ENCODE measurements at regions not wholly inside any gene's neighbourhood (a gene's known extent, or its start where the extent isn't known, plus 50 kb on each side); places are given as distances from the start of the nearest gene placed in this dataset.

GRCh38 chr7:81648716-81649115 lies 121.1 kb downstream of the HGF start:
- WGBS, 2 donors, result 60 to 68% methylated on average over 1 of the region's 1 CpG
- no peak overlapping the region for H3K27ac ChIP-seq

DNA sequence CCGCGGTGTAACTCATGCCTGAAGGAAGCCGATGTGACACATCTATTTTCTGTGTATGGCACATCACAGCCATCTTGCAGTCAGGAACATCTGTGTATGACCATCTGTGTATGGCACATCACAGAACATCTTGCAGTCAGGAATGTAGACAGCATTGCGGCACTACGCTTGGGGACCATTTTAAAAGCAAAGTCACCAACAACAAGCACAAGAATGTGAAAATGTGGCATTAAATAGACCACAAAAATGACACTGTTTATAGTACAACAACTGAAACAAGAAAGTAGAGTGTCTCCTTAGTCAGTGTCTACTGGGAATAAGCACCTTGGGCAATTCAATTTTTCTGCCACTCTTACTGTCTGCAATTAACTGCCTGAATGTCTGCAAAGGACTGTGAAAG lies 124.4 kb downstream of the HGF start:
- Histone ChIP-seq H3K4me1 (no peaks in the 10 kb centered on the region), H3K9me3 (no peaks in the 10 kb centered on the region), H3K36me3 (no peaks in the 10 kb centered on the region), H3K27ac (no peak overlapping the region), H3K4me3 (replicated peaks in 1 of 3) (no peak overlapping the region), H3K27me3 (no peaks in the 10 kb centered on the region)
- DNase-seq, result no peak
- TF ChIP-seq POLR2A (IDR thresholded peaks at IDR 0.05) (no peak), CTCF (IDR thresholded peaks at IDR 0.05) (no peak)
- WGBS, 2 donors, result 94 to 97% methylated on average over 5 of the region's 5 CpGs
- intact Hi-C loops (cut with DNase I), result no loop called here

More at GRCh38 chr7:81648716-81649115, 121.1 kb downstream of the HGF start:
- Histone ChIP-seq H3K4me1 (no peaks in the 10 kb centered on the region), H3K9me3 (no peaks in the 10 kb centered on the region), H3K36me3 (no peaks in the 10 kb centered on the region), H3K27me3 (no peaks in the 10 kb centered on the region), H3K4me3 (replicated peaks in 1 of 3) (no peak overlapping the region)
- TF ChIP-seq CTCF (IDR thresholded peaks at IDR 0.05), result no peak
- no peak for TF ChIP-seq POLR2A (IDR thresholded peaks at IDR 0.05)
- intact Hi-C loops (cut with DNase I), result no loop called here
- no peak for DNase-seq

DNA sequence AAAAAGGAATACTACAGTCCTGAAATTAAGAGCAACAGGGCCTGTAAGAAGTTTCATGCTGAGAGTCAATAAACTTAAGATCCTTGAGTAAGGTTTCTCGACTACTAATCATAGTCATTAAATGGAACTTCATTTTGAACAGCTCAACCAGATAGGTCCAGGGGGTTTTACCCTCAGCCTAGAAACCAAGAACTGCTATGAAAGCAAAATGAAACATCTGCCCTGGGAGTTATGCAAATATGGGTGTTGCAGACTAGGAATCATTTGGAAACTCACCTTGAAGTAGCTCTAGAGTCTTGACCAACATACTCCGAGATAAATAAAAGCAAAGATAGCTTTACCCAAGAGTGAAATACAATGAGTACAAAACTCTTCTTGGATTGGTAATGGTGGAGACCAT lies 128.0 kb downstream of the HGF start:
- Histone ChIP-seq H3K27ac (no peak overlapping the region), H3K4me3 (replicated peaks in 1 of 3) (no peak overlapping the region), H3K4me1 (no peaks in the 10 kb centered on the region), H3K36me3 (no peaks in the 10 kb centered on the region), H3K27me3 (no peaks in the 10 kb centered on the region), H3K9me3 (no peaks in the 10 kb centered on the region)
- no peak for DNase-seq
- TF ChIP-seq CTCF (IDR thresholded peaks at IDR 0.05) (no peak), POLR2A (IDR thresholded peaks at IDR 0.05) (no peak)
- intact Hi-C loops (cut with DNase I), result no loop called here
- WGBS, 2 donors, result 89 to 98% methylated on average over 2 of the region's 2 CpGs

- intact Hi-C loops (cut with DNase I), result no loop called here
- Histone ChIP-seq H3K27me3 (no peaks in the 10 kb centered on the region), H3K4me1 (no peaks in the 10 kb centered on the region), H3K9me3 (no peaks in the 10 kb centered on the region), H3K4me3 (replicated peaks in 1 of 3) (no peak overlapping the region), H3K36me3 (no peaks in the 10 kb centered on the region), H3K27ac (no peak overlapping the region)
- WGBS, 2 donors, result 77 to 80% methylated on average over 5 of the region's 5 CpGs
- no peak for DNase-seq
- TF ChIP-seq CTCF (IDR thresholded peaks at IDR 0.05) (no peak), POLR2A (IDR thresholded peaks at IDR 0.05) (no peak)
Observed at GRCh38 chr7:81638198-81638597, 131.6 kb downstream of the HGF start.

DNA sequence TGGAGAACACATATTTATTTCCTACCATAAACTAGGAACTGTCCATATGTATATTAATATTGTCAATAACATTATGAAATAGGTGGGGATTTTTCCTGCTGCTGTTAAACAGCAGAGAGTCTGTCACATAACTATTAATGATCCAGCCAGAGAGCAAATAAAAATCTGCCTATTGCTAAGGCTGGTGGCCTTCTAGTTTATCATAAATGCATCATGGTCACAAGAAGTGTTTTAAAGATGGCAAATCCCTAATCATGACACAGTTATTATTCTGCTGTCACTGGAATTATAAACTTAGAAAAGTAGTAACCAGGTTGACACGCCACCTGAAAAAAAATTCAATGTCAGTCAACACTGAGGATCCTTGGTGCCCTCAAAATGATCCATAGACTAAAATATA lies 132.3 kb downstream of the HGF start:
- H3K27ac ChIP-seq, result no peak overlapping the region
- H3K36me3 ChIP-seq, result no peaks in the 10 kb centered on the region
- H3K4me3 ChIP-seq (replicated peaks in 1 of 3), result no peak overlapping the region
- WGBS, 2 donors, result 95 to 98% methylated on average over 1 of the region's 1 CpG
- intact Hi-C loops (cut with DNase I), result no loop called here
- TF ChIP-seq CTCF (IDR thresholded peaks at IDR 0.05), result no peak
- TF ChIP-seq POLR2A (IDR thresholded peaks at IDR 0.05), result no peak
- no peaks in the 10 kb centered on the region for H3K4me1 ChIP-seq
- no peaks in the 10 kb centered on the region for H3K9me3 ChIP-seq
- DNase-seq, result no peak
- no peaks in the 10 kb centered on the region for H3K27me3 ChIP-seq

Data from thyroid gland (tissue), 4 donors.